HG03354 (cell line): ENCODE measurements at regions not wholly inside any gene's neighbourhood (a gene's known extent, or its start where the extent isn't known, plus 50 kb on each side); places are given as distances from the start of the nearest gene placed in this dataset.
"Not testable (repeated sequence)": the region's sequence is repeated elsewhere in the genome, so short reads cannot be mapped to it uniquely, and the experiment has no call there.

Experiments used
- ATAC-seq: cut with Tn5 transposase; IDR thresholded peaks from one replicate; pipeline ENCODE4 v1.9.1; 2021; ENCODE audit warnings: mild to moderate bottlenecking; ENCODE audit not compliant: unreplicated experiment, poor library complexity, severe bottlenecking

DNA sequence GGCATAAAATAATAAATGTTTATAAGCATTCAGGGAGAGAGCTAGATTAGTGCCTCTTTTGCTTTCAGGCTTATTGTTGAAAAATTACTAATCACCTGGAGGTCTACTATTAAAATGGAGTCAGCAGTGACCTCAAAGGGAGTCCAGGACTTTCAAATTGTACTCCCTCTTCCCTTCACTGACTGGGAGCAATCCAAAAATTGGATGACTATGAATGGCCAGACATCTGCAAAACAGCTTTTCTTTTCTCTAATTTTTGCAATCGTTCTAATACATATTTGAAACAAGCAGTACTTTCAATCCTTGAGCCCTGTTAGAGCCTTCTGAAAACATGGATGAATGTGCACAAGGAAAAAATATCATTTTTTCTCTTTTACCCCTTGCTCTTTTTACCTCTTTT lies 461.8 kb downstream of the TMEM232 start:
- ATAC-seq = no peak

DNA sequence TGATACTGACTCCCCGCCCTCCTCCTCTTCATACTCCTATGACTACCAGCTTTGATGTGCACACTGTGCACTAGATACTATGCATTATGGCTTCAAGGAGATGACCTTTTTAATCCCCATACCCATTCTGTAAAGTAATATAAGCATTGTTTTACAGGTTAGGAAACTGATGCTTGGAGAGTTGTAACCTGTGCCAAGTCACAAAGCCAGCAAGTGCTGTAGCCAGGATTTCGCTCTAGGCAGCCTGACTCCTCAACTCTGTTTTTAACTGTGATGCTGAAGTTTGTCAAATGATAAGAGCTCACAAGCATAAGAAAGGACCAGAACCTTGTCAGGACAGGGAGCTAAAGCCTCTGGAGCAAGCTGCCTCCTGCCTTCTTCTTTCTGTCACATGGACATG lies 461.3 kb downstream of the TMEM232 start:
- ATAC-seq = no peak

DNA sequence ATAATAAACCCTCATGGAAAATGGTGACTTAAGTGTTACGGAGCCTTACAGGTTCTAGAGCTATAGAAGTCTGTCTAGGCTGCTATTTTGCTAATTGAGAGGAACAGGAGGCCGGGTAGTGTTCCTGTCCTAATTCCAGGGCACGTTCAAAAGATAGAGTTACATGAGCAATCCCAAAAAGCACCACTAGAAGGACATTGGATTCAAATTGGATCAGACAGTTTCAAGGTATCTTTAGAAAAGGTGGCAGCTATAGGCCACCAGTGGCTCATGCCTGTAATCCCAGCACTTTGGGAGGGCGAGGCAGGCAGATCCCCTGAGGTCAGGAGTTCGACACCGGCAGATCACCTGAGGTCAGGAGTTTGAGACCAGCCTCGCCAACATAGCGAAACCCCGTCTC lies 458.8 kb downstream of the TMEM232 start:
- no peak for ATAC-seq

DNA sequence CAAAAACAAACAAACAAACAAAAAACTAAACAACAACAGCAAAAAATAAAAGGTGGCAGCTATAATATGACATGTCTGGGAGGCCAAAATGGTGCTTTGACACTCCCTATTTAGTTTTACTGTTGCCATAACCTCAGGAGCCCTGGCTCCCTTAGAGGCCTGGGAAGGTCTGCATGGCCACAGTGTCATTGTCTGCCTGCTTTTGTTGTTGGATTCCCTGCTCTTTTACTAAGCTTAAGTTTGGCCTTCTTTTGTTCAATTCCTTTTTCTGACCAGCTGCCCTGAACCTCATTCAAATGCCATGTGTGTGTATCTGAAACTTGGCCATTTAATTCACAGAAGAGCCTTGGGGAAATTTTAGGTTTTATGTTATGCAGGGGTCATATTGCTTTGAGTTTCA lies 458.2 kb downstream of the TMEM232 start:
- ATAC-seq = no peak

GRCh38 chr5:110268985-110269384 lies 457.5 kb downstream of the TMEM232 start:
- ATAC-seq = no peak

GRCh38 chr5:110269478-110270142 lies 456.9 kb downstream of the TMEM232 start:
- no peak for ATAC-seq

DNA sequence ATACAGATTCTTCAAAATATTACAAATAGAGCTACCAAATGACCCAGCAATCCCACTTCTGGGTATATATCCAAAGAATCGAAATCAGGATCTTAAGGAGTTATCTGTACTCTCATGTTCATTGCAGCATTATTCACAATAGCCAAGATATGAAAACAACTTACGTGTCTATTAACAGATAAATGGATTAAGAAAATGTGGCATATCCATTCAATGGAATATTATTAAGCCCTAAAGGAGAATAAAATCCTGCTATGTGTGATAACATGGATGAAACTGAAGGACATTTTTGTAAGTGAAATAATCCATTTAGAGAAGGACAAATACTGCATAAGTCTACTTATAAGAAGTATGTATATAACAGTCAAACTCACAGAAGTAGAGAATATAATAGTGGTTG lies 450.6 kb downstream of the TMEM232 start:
- ATAC-seq = no peak

DNA sequence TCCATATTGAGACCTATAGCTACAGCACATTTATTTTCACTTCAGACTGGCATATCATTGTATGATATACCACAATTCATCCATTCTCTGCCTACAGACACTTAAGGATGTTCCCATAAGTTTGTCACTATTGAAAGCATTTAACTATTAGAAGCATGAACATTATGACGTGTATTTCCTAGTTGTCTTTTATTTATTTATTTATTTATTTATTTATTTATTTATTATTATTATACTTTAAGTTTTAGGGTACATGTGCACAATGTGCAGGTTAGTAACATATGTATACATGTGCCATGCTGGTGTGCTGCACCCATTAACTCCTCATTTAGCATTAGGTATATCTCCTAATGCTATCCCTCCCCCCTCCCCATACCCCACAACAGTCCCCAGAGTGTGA lies 448.0 kb downstream of the TMEM232 start:
- ATAC-seq = not testable (repeated sequence)

GRCh38 chr5:110284121-110284520 lies 442.4 kb downstream of the TMEM232 start:
- ATAC-seq = not testable (repeated sequence)

DNA sequence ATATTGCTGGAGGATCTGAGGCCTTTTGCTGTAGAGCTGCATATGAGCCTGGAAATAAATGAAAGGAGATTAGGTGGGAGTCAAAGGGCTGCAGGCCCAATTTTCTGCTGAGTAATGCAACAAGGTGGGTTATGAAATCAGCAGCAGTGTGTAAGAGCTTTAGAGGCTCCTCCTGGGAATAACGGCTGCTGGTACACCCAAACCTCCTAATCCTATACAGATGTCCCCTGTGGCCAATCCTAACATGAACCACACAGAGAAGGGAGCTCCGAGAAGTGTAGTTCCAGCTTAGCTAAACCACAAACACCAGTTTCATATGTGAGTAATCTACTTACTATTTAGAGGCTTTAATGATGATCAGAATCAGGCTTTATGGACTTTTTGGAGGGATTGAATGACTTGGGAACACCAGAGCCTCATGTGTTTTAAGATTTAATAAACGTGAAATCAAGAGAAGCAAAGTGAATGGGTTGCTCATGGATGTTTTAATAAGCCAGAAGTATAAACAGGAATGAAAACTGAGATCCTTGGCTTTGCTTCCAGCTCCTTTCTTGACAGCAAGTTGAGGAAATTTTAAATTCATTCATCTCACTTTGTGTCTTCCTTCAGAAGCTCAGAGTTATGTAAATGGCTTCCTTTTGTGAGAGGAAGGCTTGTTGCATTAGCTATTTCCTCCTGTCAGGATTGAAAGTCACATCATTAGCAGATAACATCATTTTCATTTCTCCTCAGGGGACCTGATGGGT lies 437.5 kb downstream of the TMEM232 start:
- ATAC-seq = no peak

GRCh38 chr5:110289512-110289810 lies 437.0 kb downstream of the TMEM232 start:
- no peak for ATAC-seq

DNA sequence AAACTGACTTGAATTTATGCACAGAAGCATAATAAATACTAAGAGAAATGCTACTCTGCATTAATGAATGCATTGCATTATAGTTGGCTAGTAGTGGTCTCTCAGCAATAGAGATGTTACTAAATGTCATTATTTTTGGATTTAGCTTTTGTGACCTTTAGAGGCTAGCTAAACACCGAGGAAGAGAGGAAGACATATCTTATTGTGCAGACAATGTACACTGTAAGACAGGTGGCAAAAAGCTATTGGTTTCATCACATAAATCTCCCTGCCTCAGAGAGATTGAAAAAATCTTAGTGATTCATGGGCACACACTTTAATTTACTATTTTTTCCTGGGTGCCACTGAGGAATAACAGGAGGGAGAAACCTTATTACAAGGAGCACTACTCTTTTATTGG lies 435.9 kb downstream of the TMEM232 start:
- no peak for ATAC-seq

GRCh38 chr5:110294281-110294680 lies 432.2 kb downstream of the TMEM232 start:
- ATAC-seq = no peak

DNA sequence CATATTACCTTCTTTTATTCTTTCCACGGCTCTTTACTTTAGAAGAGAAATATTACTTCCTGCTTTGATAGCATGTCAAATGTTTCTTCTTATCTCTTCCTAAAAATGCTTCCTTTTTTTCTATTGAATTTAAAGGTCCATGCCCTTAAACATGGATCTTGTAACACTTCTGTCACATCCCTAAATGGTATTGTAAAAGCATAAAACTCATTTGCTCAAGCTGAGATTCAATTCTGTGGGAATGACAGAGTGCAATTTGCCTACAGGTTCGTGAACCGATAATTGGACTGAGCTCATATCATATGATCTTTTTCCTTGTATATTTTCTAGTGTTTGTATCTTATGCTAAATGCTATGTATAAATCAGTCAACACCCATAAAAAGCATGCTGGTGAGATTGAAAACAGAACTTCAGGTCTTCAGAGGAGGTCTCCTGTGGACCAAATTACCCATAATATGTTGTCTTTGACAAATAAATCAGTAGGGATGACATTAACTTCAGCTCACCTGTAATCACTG lies 429.3 kb downstream of the TMEM232 start:
- no peak for ATAC-seq

DNA sequence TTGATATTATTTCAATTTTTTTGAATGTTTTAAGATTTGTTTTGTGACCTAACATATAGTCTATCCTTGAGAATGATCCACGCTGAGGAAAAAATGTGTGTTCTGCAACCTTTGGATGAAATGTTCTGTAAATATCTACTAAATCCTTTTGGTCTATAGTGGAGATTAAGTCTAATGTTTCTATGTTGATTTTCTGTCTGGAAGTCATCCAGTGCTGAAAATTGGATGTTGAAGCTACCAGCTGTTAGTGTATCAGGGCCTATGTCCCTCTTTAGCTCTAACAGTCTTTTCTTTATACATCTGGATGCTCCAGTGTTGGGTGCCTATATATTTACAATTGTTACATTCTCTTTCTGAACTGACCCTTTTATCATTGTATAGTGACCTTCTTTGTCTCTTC lies 422.3 kb downstream of the TMEM232 start:
- ATAC-seq = no peak

GRCh38 chr5:110306650-110307049 lies 419.8 kb downstream of the TMEM232 start:
- no peak for ATAC-seq

- ATAC-seq = no peak
Measured at GRCh38 chr5:110309222-110309621, 417.2 kb downstream of the TMEM232 start.

DNA sequence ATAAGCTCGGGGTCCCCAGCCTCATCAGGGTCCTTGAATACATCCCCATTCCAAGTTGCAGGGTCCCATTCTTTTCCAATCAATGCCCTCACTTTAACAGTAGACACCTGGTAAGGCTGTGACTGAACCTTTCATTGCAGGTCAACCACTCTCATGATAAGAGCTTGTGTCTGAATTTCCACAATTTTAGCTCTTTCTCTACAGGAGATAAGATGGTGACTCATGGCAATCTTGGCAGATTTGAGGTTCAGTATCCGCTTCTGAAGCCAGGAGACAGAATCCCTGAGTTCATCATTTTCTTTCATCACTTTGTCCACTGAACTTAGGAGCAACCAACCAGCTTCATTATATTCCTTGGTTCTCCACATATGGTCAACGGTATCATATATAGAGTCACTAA lies 409.9 kb downstream of the TMEM232 start:
- ATAC-seq = not testable (repeated sequence)

DNA sequence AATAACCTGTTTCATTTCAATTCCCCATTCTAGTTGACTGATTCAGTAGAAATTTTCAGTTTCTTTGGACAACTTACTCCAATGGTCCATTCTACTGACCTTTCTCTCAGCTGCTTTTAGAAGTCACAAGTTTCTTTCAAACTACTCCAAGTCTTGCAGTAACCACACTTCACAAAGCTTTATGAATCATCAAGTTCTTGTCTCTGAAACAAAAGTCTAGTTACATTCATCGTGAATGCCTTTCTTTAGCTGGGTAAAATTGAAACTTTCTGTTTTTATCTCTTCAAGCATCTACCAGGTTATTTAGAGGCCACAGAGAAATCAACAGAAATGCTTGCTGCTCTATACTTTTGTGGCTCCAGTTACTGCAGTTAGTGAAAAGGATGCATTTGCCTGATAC lies 405.4 kb downstream of the TMEM232 start:
- no peak for ATAC-seq

- ATAC-seq = no peak
Measured at GRCh38 chr5:110323357-110323756, 403.1 kb downstream of the TMEM232 start.

GRCh38 chr5:110323832-110324231 lies 402.6 kb downstream of the TMEM232 start:
- ATAC-seq = no peak
